IMR-90 (cell line): ENCODE measurements at regions not wholly inside any gene's neighbourhood (a gene's known extent, or its start where the extent isn't known, plus 50 kb on each side); places are given as distances from the start of the nearest gene placed in this dataset.

Source experiments
- ATAC-seq: fragments of 200-7000 bp; cut with Tn5 transposase; 2 replicates; pipeline ENCODE4 v1.9.1; 2020; ENCODE audit warnings: low read depth, mild to moderate bottlenecking, moderate library complexity
- BruUV-seq: library from RNA; stranded (reverse); fragments of 400-500 nt; replicated peaks from 2 replicates; lab custom pipeline; 2021; lab: Mats Ljungman, UMichigan
- CTCF ChIA-PET: fragments of 300-600 bp; formaldehyde crosslinking; extraction: SDS; loops from one replicate; lab custom pipeline; 2021; ENCODE audit warnings: antibody characterized with exemption; lab: Yijun Ruan, JAX
- POLR2A ChIA-PET: fragments of 300-600 bp; sonication (Branson Sonifier 250); formaldehyde crosslinking; loops from one replicate; lab custom pipeline; 2022; ENCODE audit warnings: antibody characterized with exemption; ENCODE audit not compliant: unreplicated experiment; lab: Charles Lee
- DNase-seq: peaks from one replicate; pipeline ENCODE4 v3.0.0; 2013
- H2AFZ ChIP-seq: replicated peaks from 2 replicates; pipeline ENCODE3; 2013; ENCODE audit warnings: low read length, mild to moderate bottlenecking; ENCODE audit not compliant: poor library complexity
- H2AK5ac ChIP-seq: 2 replicates; pipeline ENCODE4 v1.6.1; 2013; ENCODE audit warnings: low read depth, low read length, inconsistent platforms
- H2AK9ac ChIP-seq: replicated peaks from 2 replicates; pipeline ENCODE3; 2013; ENCODE audit warnings: mild to moderate bottlenecking, low read depth, low read length, moderate library complexity; ENCODE audit not compliant: poor library complexity
- H2BK120ac ChIP-seq: 2 replicates; pipeline ENCODE4 v1.6.1; 2013; ENCODE audit warnings: low read depth, low read length, inconsistent platforms
- H2BK15ac ChIP-seq: 3 replicates; pipeline ENCODE4 v1.6.1; 2013; ENCODE audit warnings: low read depth, low read length, inconsistent platforms
- H2BK20ac ChIP-seq: 2 replicates; pipeline ENCODE4 v1.6.1; 2013; ENCODE audit warnings: low read depth, mild to moderate bottlenecking, inconsistent platforms, low read length, moderate library complexity
- H2BK5ac ChIP-seq: 2 replicates; pipeline ENCODE4 v1.6.1; 2013; ENCODE audit warnings: mild to moderate bottlenecking, low read depth, low read length, inconsistent platforms; ENCODE audit not compliant: poor library complexity, severe bottlenecking
- H3K14ac ChIP-seq: replicated peaks from 2 replicates; pipeline ENCODE4 v1.6.1; 2013; ENCODE audit warnings: low read depth, low read length, inconsistent platforms
- H3K18ac ChIP-seq: 2 replicates; pipeline ENCODE4 v1.6.1; 2013; ENCODE audit warnings: low read depth, low read length, control low read depth
- H3K23ac ChIP-seq: 2 replicates; pipeline ENCODE4 v1.6.1; 2013; ENCODE audit warnings: low read depth, low read length, inconsistent platforms
- H3K27ac ChIP-seq: 2 replicates; pipeline ENCODE4 v1.5.1; 2013; ENCODE audit warnings: mild to moderate bottlenecking, control low read depth, low read length; ENCODE audit not compliant: insufficient read depth
- H3K27me3 ChIP-seq: 2 replicates; pipeline ENCODE4 v1.6.1; 2013; ENCODE audit warnings: low read length; ENCODE audit not compliant: control insufficient read depth, insufficient read depth
- H3K36me3 ChIP-seq: 2 replicates; pipeline ENCODE4 v1.6.1; 2013; ENCODE audit warnings: low read length, mixed read lengths; ENCODE audit not compliant: control insufficient read depth, insufficient read depth
- H3K4ac ChIP-seq: 2 replicates; pipeline ENCODE4 v1.6.1; 2013; ENCODE audit warnings: low read depth, low read length, inconsistent platforms
- H3K4me1 ChIP-seq: 2 replicates; pipeline ENCODE4 v1.6.1; 2013; ENCODE audit warnings: low read length, mixed read lengths; ENCODE audit not compliant: control insufficient read depth, insufficient read depth
- H3K4me2 ChIP-seq: 2 replicates; pipeline ENCODE4 v1.6.1; 2013; ENCODE audit warnings: low read depth, mild to moderate bottlenecking, control low read depth, low read length, moderate library complexity
- H3K4me3 ChIP-seq: 2 replicates; pipeline ENCODE4 v1.5.1; 2013; ENCODE audit warnings: low read depth, mild to moderate bottlenecking, control low read depth, low read length, moderate library complexity; ENCODE audit not compliant: insufficient read depth
- H3K56ac ChIP-seq: 2 replicates; pipeline ENCODE4 v1.6.1; 2013; ENCODE audit warnings: low read length, inconsistent platforms; ENCODE audit not compliant: insufficient read depth; ENCODE audit errors: extremely low read depth
- H3K79me1 ChIP-seq, 2 experiments: 2 replicates each; pipeline ENCODE4 v1.6.1; 2013; ENCODE audit warnings: low read length in 2 of 2, inconsistent platforms in 1 of 2, low read depth in 1 of 2
- H3K9ac ChIP-seq: 2 replicates; pipeline ENCODE4 v1.6.1; 2013; ENCODE audit warnings: low read depth, low read length, control low read depth
- H3K9me1 ChIP-seq: 2 replicates; pipeline ENCODE4 v1.6.1; 2013; ENCODE audit warnings: low read length, inconsistent platforms; ENCODE audit not compliant: insufficient read depth
- H3K9me3 ChIP-seq: 2 replicates; pipeline ENCODE4 v1.6.1; 2013; ENCODE audit warnings: low read length; ENCODE audit not compliant: control insufficient read depth, insufficient read depth
- H4K20me1 ChIP-seq: 2 replicates; pipeline ENCODE4 v1.6.1; 2013; ENCODE audit warnings: low read length, inconsistent platforms; ENCODE audit not compliant: insufficient read depth
- H4K5ac ChIP-seq: 2 replicates; pipeline ENCODE4 v1.6.1; 2013; ENCODE audit warnings: mild to moderate bottlenecking, low read depth, low read length, control low read depth
- H4K8ac ChIP-seq, 2 experiments: 2 replicates each; pipeline ENCODE4 v1.6.1; 2013; ENCODE audit warnings: low read depth in 2 of 2, low read length in 2 of 2, control low read depth in 1 of 2, inconsistent platforms in 1 of 2
- H4K91ac ChIP-seq: 2 replicates; pipeline ENCODE4 v1.6.1; 2013; ENCODE audit warnings: low read depth, low read length, inconsistent platforms; ENCODE audit not compliant: insufficient read depth
- BHLHE40 ChIP-seq: fragments of 150-350 bp; IDR thresholded peaks from 2 replicates; pipeline ENCODE4 v1.6.1; 2016; ENCODE audit warnings: mild to moderate bottlenecking, low read depth, low read length
- CEBPB ChIP-seq: IDR thresholded peaks from 2 replicates; pipeline ENCODE4 v1.6.1; 2012; ENCODE audit warnings: low read depth, low read length, improper control_type of control experiment
- CHD1 ChIP-seq: IDR thresholded peaks from 2 replicates; pipeline ENCODE4 v1.6.1; 2012; ENCODE audit warnings: low read depth, low read length, improper control_type of control experiment
- CTCF ChIP-seq: conservative IDR thresholded peaks from 2 replicates; pipeline ENCODE4 v1.5.1; 2012; ENCODE audit warnings: mild to moderate bottlenecking, low read depth, low read length, improper control_type of control experiment
- ELK1 ChIP-seq: fragments of 150-350 bp; IDR thresholded peaks from 2 replicates; pipeline ENCODE4 v1.6.1; 2016; ENCODE audit warnings: low read depth, mild to moderate bottlenecking, low read length, moderate library complexity, borderline replicate concordance
- FOS ChIP-seq: fragments of 150-350 bp; IDR thresholded peaks from 2 replicates; pipeline ENCODE4 v1.6.1; 2016; ENCODE audit warnings: low read depth, low read length
- MAFK ChIP-seq: IDR thresholded peaks from 2 replicates; pipeline ENCODE4 v1.6.1; 2012; ENCODE audit warnings: low read depth, low read length, improper control_type of control experiment
- MAZ ChIP-seq: IDR thresholded peaks from 2 replicates; pipeline ENCODE4 v1.6.1; 2012; ENCODE audit warnings: low read depth, mild to moderate bottlenecking, low read length, improper control_type of control experiment, moderate library complexity, borderline replicate concordance
- MXI1 ChIP-seq: IDR thresholded peaks from 2 replicates; pipeline ENCODE4 v1.6.1; 2012; ENCODE audit warnings: low read depth, mild to moderate bottlenecking, low read length, moderate library complexity, borderline replicate concordance
- NFE2L2 ChIP-seq: fragments of 150-350 bp; IDR thresholded peaks from 2 replicates; pipeline ENCODE4 v1.6.1; 2016; ENCODE audit warnings: low read depth, mild to moderate bottlenecking, low read length
- POLR2A ChIP-seq: IDR thresholded peaks from 2 replicates; pipeline ENCODE4 v1.6.1; 2012; ENCODE audit warnings: mild to moderate bottlenecking, low read depth, low read length
- RAD21 ChIP-seq: IDR thresholded peaks from 2 replicates; pipeline ENCODE4 v1.6.1; 2012; ENCODE audit warnings: low read length, improper control_type of control experiment
- RCOR1 ChIP-seq: IDR thresholded peaks from 2 replicates; pipeline ENCODE4 v1.6.1; 2012; ENCODE audit warnings: mild to moderate bottlenecking, low read length, improper control_type of control experiment; ENCODE audit not compliant: insufficient replicate concordance
- RFX5 ChIP-seq: IDR thresholded peaks from 2 replicates; pipeline ENCODE4 v1.8.0; 2012; ENCODE audit warnings: low read depth, mild to moderate bottlenecking, low read length, moderate library complexity
- SMC3 ChIP-seq: fragments of 150-350 bp; IDR thresholded peaks from 2 replicates; pipeline ENCODE4 v1.6.1; 2016; ENCODE audit warnings: low read depth, mild to moderate bottlenecking, antibody characterized with exemption, low read length, moderate library complexity
- USF2 ChIP-seq: fragments of 150-350 bp; IDR thresholded peaks from 2 replicates; pipeline ENCODE4 v1.6.1; 2017; ENCODE audit warnings: mild to moderate bottlenecking, antibody characterized with exemption, low read length, low read depth
- WGBS, 2 experiments: methylation state at CpG; one replicate each; pipeline versions ENCODE4 v1.1.5 to v1.1.7; 2013; ENCODE audit warnings: missing lambda C conversion rate in 2 of 2; ENCODE audit not compliant: insufficient read length in 1 of 2; ENCODE audit errors: extremely low coverage in 2 of 2; 5-methylcytosine and 5-hydroxymethylcytosine counted together
- dilution Hi-C: fragments of 300-500 bp; cut with HindIII; formaldehyde crosslinking; loops from one replicate; pipeline ENCODE4 v1.14.3; 2018; ENCODE audit warnings: low sequenced_read_pairs; ENCODE audit not compliant: unreplicated experiment
- in situ Hi-C: fragments of 300-500 bp; cut with MboI; formaldehyde crosslinking; loops from 3 replicates; pipeline ENCODE4 v1.14.3; 2019; ENCODE audit warnings: low sequenced_read_pairs, inconsistent platforms, mixed read lengths
- intact Hi-C: fragments of 100-400 bp; cut with micrococcal nuclease; formaldehyde crosslinking; loops from 2 replicates; pipeline ENCODE4 v1.10.0; 2022

DNA sequence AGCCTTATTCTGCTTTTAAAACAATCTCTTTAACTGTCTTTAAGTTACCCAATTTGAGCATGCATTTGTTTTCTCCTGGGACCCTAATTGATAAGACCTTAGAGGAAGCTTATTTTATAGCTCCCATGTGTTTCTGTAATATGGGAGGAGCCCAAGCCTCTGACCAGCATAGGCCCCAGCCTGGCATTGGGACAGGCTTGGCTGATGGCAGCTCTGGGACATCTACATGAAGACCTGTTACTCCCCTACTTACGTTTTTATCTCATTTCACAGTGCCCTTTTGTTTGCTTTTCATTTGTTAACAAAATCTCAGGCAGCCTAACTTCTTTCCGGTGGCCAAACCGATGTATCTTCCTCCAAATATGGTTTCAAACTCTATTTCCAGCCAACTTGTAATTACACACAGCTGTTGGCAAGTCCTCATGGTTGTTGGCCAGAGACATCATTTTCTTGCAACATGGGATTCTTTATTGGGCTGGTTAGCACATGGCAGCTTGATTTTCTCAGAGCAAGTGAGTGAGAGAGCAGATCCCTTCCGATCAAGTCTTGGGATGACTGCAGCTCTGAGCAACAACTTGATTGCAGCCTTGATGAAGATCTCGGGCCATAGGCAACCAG lies 1117.5 kb downstream of the AACS start:
- H3K56ac ChIP-seq, result no peak overlapping the region
- no peak overlapping the region for H3K27ac ChIP-seq
- in situ Hi-C loops (no loop called here), dilution Hi-C loops (no loop called here), intact Hi-C loops (no loop called here)
- no peaks in the 10 kb centered on the region for H3K4me1 ChIP-seq
- H2AK9ac ChIP-seq, result no peak overlapping the region
- ATAC-seq (no peak), DNase-seq (no peak)
- H3K4me2 ChIP-seq, result no peak overlapping the region
- ChIA-PET POLR2A (no interaction called here), CTCF (no interaction called here)
- H4K20me1 ChIP-seq, result no peaks in the 10 kb centered on the region
- H2BK120ac ChIP-seq, result no peak overlapping the region
- H4K91ac ChIP-seq, result no peak overlapping the region
- H4K8ac ChIP-seq, result no peak overlapping the region
- peaks cover 15% of the 10 kb centered on the region for H3K9me3 ChIP-seq
- no peak overlapping the region for H3K14ac ChIP-seq
- 10% methylated on average over 2 of the region's 5 CpGs; no CpG with 5 or more reads in 1 of the 2 experiments for WGBS, 2 experiments
- H3K18ac ChIP-seq, result no peak overlapping the region
- H3K9me1 ChIP-seq, result no peaks in the 10 kb centered on the region
- no peak overlapping the region for H2BK5ac ChIP-seq
- H3K23ac ChIP-seq, result no peak overlapping the region
- no peak overlapping the region for H4K5ac ChIP-seq
- no TSS peak for BruUV-seq
- H2BK20ac ChIP-seq, result no peak overlapping the region
- H3K4ac ChIP-seq, result no peak overlapping the region
- TF ChIP-seq MAFK (no peak), FOS (no peak), CTCF (no peak), ELK1 (no peak), RAD21 (no peak), MXI1 (no peak), RCOR1 (no peak), CHD1 (no peak), POLR2A (no peak), CEBPB (no peak), MAZ (no peak), BHLHE40 (no peak), NFE2L2 (no peak), RFX5 (no peak), SMC3 (no peak), USF2 (no peak)
- no peak overlapping the region for H2AFZ ChIP-seq
- no peak overlapping the region for H3K9ac ChIP-seq
- no peaks in the 10 kb centered on the region for H3K79me1 ChIP-seq
- no peaks in the 10 kb centered on the region for H3K27me3 ChIP-seq
- no peak overlapping the region for H2AK5ac ChIP-seq
- no peak overlapping the region for H2BK15ac ChIP-seq
- H3K4me3 ChIP-seq, result no peak overlapping the region
- no peaks in the 10 kb centered on the region for H3K36me3 ChIP-seq
